Keratinocyte (primary cell): ENCODE measurements at regions not wholly inside any gene's neighbourhood (a gene's known extent, or its start where the extent isn't known, plus 50 kb on each side); places are given as distances from the start of the nearest gene placed in this dataset.

ENCODE experiments used
- DNase-seq: peaks from one replicate; pipeline ENCODE4 v3.0.0-alpha.2; 2011; ENCODE audit warnings: low read depth, missing footprints, low spot score
- FAIRE-seq: peaks from 2 replicates; lab custom pipeline; 2011; peaks lifted over from hg19 to GRCh38; lab: Jason Lieb, UNC
- H2AFZ ChIP-seq: 2 replicates; pipeline ENCODE4 v1.6.0; 2012; ENCODE audit warnings: low read length, control low read depth, inconsistent platforms; ENCODE audit not compliant: control insufficient read depth
- H3K27ac ChIP-seq: 2 replicates; pipeline ENCODE4 v1.5.1; 2011; ENCODE audit warnings: low read length; ENCODE audit not compliant: control insufficient read depth, insufficient read depth
- H3K27me3 ChIP-seq: 3 replicates; pipeline ENCODE4 v1.6.0; 2011; ENCODE audit warnings: low read length; ENCODE audit not compliant: control insufficient read depth, insufficient read depth; ENCODE audit errors: extremely low read depth
- H3K36me3 ChIP-seq, 2 experiments: 2 replicates in 1 of 2; 3 replicates in 1 of 2; pipeline ENCODE4 v1.5.1; 2011; ENCODE audit warnings: low read length in 2 of 2, mild to moderate bottlenecking in 1 of 2; ENCODE audit not compliant: control insufficient read depth in 2 of 2, insufficient read depth in 2 of 2; ENCODE audit errors: extremely low read depth in 1 of 2
- H3K4me1 ChIP-seq: 3 replicates; pipeline ENCODE4 v1.5.1; 2011; ENCODE audit warnings: low read length; ENCODE audit not compliant: control insufficient read depth, insufficient read depth; ENCODE audit errors: extremely low read depth
- H3K4me2 ChIP-seq: 3 replicates; pipeline ENCODE4 v1.6.0; 2011; ENCODE audit warnings: low read depth, low read length; ENCODE audit not compliant: control insufficient read depth, insufficient read depth; ENCODE audit errors: extremely low read depth
- H3K4me3 ChIP-seq, 3 experiments: fragments of 200-600 bp in 1 of 3; sonication (generic) in 1 of 3; 2 replicates in 2 of 3; 3 replicates in 1 of 3; pipeline ENCODE4 v1.5.1; 2011 to 2016; ENCODE audit warnings: low read length in 3 of 3, mild to moderate bottlenecking in 3 of 3, control low read depth in 2 of 3, inconsistent platforms in 1 of 3, low read depth in 1 of 3, mixed read lengths in 1 of 3, mixed run types in 1 of 3, moderate library complexity in 1 of 3; ENCODE audit not compliant: control insufficient read depth in 2 of 3, insufficient read depth in 2 of 3; ENCODE audit errors: extremely low read depth in 1 of 3
- H3K79me2 ChIP-seq: 2 replicates; pipeline ENCODE4 v1.6.0; 2012; ENCODE audit warnings: low read length; ENCODE audit not compliant: control insufficient read depth, insufficient read depth
- H3K9ac ChIP-seq: 3 replicates; pipeline ENCODE4 v1.6.0; 2011; ENCODE audit warnings: low read length; ENCODE audit not compliant: control insufficient read depth, insufficient read depth; ENCODE audit errors: extremely low read depth
- H3K9me1 ChIP-seq: 3 replicates; pipeline ENCODE4 v1.6.0; 2011; ENCODE audit warnings: low read length; ENCODE audit not compliant: control insufficient read depth, insufficient read depth; ENCODE audit errors: extremely low read depth
- H3K9me3 ChIP-seq: 2 replicates; pipeline ENCODE4 v1.5.1; 2012; ENCODE audit warnings: low read depth, low read length; ENCODE audit not compliant: control insufficient read depth
- H4K20me1 ChIP-seq: 3 replicates; pipeline ENCODE4 v1.6.0; 2011; ENCODE audit warnings: low read length; ENCODE audit not compliant: control insufficient read depth, insufficient read depth; ENCODE audit errors: extremely low read depth
- CTCF ChIP-seq, 3 experiments: IDR thresholded peaks in 1 of 3; conservative IDR thresholded peaks in 1 of 3; optimal IDR thresholded peaks in 1 of 3; 2 replicates in 2 of 3; 3 replicates in 1 of 3; pipeline versions ENCODE3 to v1.5.1; 2011; ENCODE audit warnings: low read length in 3 of 3, mild to moderate bottlenecking in 3 of 3, moderate library complexity in 2 of 3, control low read depth in 1 of 3, inconsistent platforms in 1 of 3; ENCODE audit not compliant: insufficient read depth in 2 of 3; ENCODE audit errors: extremely low read depth in 1 of 3
- EZH2 ChIP-seq: IDR thresholded peaks from one replicate; pipeline ENCODE4 v1.6.1; 2012; ENCODE audit warnings: inconsistent platforms, mild to moderate bottlenecking, low read length, moderate library complexity
- dilution Hi-C: fragments of 300-500 bp; cut with MboI; formaldehyde crosslinking; loops from one replicate; pipeline ENCODE4 v1.7.0; 2020; ENCODE audit warnings: low sequenced_read_pairs; ENCODE audit not compliant: extremely low pct_ligation_motif_present

GRCh38 chr1:208511242-208511860 lies 267.2 kb upstream of the PLXNA2 start:
- Histone ChIP-seq H3K9ac (no peak overlapping the region), H3K27ac (no peak overlapping the region), H4K20me1 (no peaks in the 10 kb centered on the region), H3K4me2 (no peak overlapping the region), H3K9me3 (no peaks in the 10 kb centered on the region), H3K36me3 (no peaks in the 10 kb centered on the region), H3K4me3 (no peak overlapping the region), H3K4me1 (peaks cover 6% of the 10 kb centered on the region), H3K79me2 (no peaks in the 10 kb centered on the region), H3K9me1 (no peaks in the 10 kb centered on the region), H3K27me3 (no peaks in the 10 kb centered on the region), H2AFZ (no peak overlapping the region)
- TF ChIP-seq CTCF (optimal IDR thresholded peaks at IDR 0.05 in 1 of 3, IDR thresholded peaks at IDR 0.05 in 1 of 3, conservative IDR thresholded peaks at IDR 0.05 in 1 of 3; ENCODE audit: extremely low read depth in 1 of 3, insufficient read depth in 2 of 3, low read length in 3 of 3): no peak
- no peak for TF ChIP-seq EZH2
- dilution Hi-C loops: no loop called here
- DNase-seq: no peak
- no peak for FAIRE-seq

DNA sequence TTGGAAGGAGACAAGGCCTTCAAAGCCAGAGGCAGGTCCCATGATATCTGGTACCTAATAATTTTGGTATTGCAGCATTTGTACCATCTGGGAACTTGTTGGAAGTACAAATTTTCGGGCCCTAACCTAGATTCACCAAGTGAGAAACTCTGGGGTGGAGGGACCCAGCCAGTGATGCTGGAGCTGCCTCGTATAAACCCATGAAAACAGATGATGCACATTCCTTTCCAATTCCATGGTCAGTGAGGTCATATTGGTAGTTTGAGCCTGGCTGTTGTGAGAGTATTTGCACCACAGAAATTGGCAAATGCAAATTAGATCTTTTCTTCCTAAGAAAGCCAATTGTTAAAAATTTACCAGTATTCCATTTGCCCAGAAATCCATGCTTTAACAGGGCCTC lies 269.6 kb upstream of the PLXNA2 start:
- H3K4me3 ChIP-seq: no peak overlapping the region
- no peaks in the 10 kb centered on the region for H3K27me3 ChIP-seq
- FAIRE-seq (no peak), DNase-seq (no peak)
- H3K9ac ChIP-seq: no peak overlapping the region
- H3K36me3 ChIP-seq: no peaks in the 10 kb centered on the region
- H3K9me1 ChIP-seq: no peaks in the 10 kb centered on the region
- H4K20me1 ChIP-seq: no peaks in the 10 kb centered on the region
- dilution Hi-C loops: no loop called here
- no peak overlapping the region for H3K4me2 ChIP-seq
- no peak overlapping the region for H2AFZ ChIP-seq
- TF ChIP-seq CTCF (optimal IDR thresholded peaks at IDR 0.05 in 1 of 3, IDR thresholded peaks at IDR 0.05 in 1 of 3, conservative IDR thresholded peaks at IDR 0.05 in 1 of 3; ENCODE audit: extremely low read depth in 1 of 3, insufficient read depth in 2 of 3, low read length in 3 of 3) (no peak), EZH2 (no peak)
- no peaks in the 10 kb centered on the region for H3K9me3 ChIP-seq
- no peaks in the 10 kb centered on the region for H3K79me2 ChIP-seq
- no peak overlapping the region for H3K27ac ChIP-seq
- H3K4me1 ChIP-seq: peaks cover 6% of the 10 kb centered on the region
